NB4 (cell line): ENCODE measurements at regions not wholly inside any gene's neighbourhood (a gene's known extent, or its start where the extent isn't known, plus 50 kb on each side); places are given as distances from the start of the nearest gene placed in this dataset.
A peak's percentile ranks its signal among the peaks of the same experiment; 100 is the strongest.
"Not testable (repeated sequence)": the region's sequence is repeated elsewhere in the genome, so short reads cannot be mapped to it uniquely, and the experiment has no call there.

ENCODE experiments used
- DNase-seq: peaks from one replicate; pipeline ENCODE4 v3.0.0; 2010; ENCODE audit warnings: low read depth
- H3K4me3 ChIP-seq: one replicate; pipeline ENCODE4 v1.5.1; 2011; ENCODE audit warnings: mild to moderate bottlenecking, low read depth, low read length, moderate library complexity
- MYC ChIP-seq: IDR thresholded peaks from 2 replicates; pipeline ENCODE4 v1.6.1; 2011; ENCODE audit warnings: low read depth, low read length
- POLR2A ChIP-seq: IDR thresholded peaks from 2 replicates; pipeline ENCODE4 v1.6.1; 2011; ENCODE audit warnings: mild to moderate bottlenecking; ENCODE audit not compliant: insufficient read length; ENCODE audit errors: extremely low read depth
- TF ChIP-seq, protein P1 (sequence below): IDR thresholded peaks from 2 replicates; pipeline ENCODE4 v1.6.1; 2011; ENCODE audit warnings: low read depth, low read length
- TF ChIP-seq, protein P2 (sequence below): IDR thresholded peaks from one replicate; pipeline ENCODE4 v1.5.1; 2012; ENCODE audit warnings: low read depth, low read length

DNA sequence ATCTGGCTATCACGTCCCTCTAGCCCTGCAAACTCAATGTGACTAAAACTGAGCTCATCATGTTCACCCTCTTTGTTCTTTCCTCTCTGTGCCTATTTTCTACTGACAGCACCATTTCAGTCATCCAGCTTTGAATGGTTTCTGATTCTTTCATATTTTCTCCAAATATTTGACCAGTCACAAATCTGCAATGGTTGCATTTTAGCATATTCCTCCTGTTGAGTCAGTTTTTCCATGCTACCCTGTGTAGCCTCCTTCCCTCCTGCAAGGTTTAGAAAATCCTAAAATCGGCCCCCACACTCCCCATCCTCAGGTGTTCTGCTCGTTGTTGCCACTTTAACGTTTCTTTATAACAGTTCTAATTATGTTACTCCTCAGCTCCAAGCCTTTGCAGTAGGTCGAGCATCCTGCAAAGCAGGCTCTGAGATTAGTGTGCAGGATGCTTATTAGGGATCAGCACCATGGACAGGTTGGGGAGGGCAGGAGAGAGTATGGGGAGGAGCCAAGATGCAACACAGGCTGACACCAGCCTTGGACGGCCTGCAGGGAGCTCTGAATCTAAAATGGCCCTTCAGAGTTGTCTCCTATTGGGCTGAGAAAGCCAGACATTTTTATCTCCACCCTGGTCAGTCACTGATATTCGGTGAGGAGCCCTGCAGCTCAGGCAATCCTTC, 531.0 kb upstream of the COBL start:
- no peak overlapping the region for H3K4me3 ChIP-seq
- peak; percentile 11 for DNase-seq

DNA sequence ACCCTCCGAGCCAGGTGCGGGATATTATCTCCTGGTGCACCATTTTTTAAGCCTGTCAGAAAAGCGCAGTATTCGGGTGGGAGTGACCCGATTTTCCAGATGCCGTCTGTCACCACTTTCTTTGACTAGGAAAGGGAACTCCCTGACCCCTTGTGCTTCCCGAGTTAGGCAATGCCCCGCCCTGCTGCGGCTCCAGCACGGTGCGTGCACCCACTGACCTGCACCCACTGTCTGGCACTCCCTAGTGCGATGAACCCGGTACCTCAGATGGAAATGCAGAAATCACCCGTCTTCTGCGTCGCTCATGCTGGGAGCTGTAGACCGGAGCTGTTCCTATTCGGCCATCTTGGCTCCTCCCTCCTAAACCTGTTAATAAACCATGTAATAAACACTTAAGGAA, 522.5 kb upstream of the COBL start:
- DNase-seq, H3K4me3 ChIP-seq: not testable (repeated sequence)

More for the DNA sequence above, 531.0 kb upstream of the COBL start:
- TF ChIP-seq, protein P1, sequence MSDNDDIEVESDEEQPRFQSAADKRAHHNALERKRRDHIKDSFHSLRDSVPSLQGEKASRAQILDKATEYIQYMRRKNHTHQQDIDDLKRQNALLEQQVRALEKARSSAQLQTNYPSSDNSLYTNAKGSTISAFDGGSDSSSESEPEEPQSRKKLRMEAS = no peak
- TF ChIP-seq MYC (no peak), POLR2A (no peak)
- TF ChIP-seq, protein P2, sequence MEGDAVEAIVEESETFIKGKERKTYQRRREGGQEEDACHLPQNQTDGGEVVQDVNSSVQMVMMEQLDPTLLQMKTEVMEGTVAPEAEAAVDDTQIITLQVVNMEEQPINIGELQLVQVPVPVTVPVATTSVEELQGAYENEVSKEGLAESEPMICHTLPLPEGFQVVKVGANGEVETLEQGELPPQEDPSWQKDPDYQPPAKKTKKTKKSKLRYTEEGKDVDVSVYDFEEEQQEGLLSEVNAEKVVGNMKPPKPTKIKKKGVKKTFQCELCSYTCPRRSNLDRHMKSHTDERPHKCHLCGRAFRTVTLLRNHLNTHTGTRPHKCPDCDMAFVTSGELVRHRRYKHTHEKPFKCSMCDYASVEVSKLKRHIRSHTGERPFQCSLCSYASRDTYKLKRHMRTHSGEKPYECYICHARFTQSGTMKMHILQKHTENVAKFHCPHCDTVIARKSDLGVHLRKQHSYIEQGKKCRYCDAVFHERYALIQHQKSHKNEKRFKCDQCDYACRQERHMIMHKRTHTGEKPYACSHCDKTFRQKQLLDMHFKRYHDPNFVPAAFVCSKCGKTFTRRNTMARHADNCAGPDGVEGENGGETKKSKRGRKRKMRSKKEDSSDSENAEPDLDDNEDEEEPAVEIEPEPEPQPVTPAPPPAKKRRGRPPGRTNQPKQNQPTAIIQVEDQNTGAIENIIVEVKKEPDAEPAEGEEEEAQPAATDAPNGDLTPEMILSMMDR = no peak

DNA sequence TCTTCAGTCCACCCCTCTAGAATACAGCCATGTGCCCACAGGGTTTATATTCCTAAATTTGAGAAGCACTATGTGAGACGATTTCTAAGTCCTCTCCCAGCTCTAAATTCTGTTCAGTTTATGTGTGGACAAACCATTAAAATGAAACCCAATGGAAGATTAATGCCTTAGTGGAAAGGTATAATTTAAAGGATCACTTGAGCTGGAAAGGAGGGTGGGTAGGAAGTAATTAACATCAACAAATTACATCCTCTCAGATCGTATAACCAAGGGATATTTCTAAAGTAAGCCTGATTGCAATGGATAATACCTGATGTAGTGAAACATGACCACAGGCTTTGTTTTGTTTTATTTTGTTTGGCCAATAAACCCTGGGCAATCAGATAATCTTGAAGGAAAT, 511.0 kb upstream of the COBL start:
- no peak for TF ChIP-seq MYC
- no peak for TF ChIP-seq POLR2A
- TF ChIP-seq, protein P2 = no peak
- TF ChIP-seq, protein P1 = no peak
- no peak overlapping the region for H3K4me3 ChIP-seq
- DNase-seq = no peak

DNA sequence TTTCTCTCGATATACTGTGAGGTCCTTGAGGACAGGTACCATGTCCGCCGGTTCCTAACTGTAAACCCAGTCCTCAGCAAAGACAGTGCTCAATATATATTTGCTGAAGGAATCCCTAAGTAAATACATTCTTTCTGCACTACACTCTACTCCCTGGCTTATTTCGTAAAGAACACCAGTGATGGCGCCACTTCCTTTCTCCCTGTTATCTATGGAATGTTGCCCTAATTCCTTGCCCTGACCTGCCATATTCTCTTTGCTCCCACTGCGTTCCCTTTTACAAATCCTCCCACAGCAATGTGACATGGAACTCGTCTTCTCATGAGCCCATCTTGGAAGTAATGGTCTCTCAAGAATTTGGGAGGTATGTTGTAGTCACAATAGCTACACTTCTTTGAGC, 507.4 kb upstream of the COBL start:
- TF ChIP-seq POLR2A (no peak), MYC (no peak)
- TF ChIP-seq, protein P2 = no peak
- TF ChIP-seq, protein P1 = no peak
- DNase-seq = no peak
- H3K4me3 ChIP-seq = no peak overlapping the region

DNA sequence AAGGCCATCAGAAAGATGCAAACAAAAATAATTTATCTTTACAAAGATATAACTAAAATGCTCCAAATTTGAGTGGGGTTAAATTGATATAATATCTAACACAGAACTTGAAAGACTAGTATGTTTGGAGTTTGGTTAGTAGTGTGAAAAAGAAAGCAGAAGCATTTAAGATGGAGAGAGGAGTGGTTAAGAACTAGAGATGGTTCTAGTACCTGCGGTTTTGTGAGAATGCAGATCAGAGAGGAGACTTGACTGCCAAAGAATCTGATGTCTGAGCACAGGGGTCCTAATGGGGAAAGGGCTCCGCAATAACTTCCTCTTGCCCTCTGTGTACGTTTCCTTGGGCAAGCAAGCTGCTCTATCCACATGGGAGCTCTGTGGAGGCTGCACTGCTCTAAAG, 506.8 kb upstream of the COBL start:
- no peak for DNase-seq

DNA sequence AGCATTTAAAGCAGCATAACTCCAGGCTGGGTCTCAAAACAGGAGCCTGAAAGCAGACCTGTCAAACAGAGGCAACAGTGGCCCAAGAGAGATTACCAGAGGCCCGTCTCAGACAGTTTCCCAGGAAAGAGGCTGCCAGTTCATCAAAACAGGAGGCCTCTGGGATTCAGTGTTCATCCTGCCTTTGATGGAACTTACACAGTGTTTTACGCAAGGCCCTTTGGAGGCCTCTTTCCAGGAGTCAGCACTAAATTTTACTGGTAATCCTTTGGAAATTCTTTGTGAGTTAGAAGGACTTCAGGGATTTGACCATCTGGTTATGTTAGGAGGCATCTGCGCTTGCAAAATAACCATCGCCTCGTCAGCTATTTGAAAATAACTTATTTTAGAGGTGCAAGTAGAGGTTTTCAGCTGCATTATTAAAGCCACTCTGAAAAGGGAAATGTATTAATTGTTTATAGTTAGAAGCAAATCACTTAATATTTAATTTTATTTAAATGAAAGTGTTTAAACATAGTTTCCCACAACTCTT, 501.2 kb upstream of the COBL start:
- no peak overlapping the region for H3K4me3 ChIP-seq
- TF ChIP-seq, protein P1 = no peak
- TF ChIP-seq POLR2A (no peak), MYC (no peak)
- TF ChIP-seq, protein P2 = no peak
- DNase-seq = no peak

More for the DNA sequence above, 506.8 kb upstream of the COBL start:
- TF ChIP-seq POLR2A (no peak), MYC (no peak)
- TF ChIP-seq, protein P1 = no peak
- TF ChIP-seq, protein P2 = no peak
- no peak overlapping the region for H3K4me3 ChIP-seq

DNA sequence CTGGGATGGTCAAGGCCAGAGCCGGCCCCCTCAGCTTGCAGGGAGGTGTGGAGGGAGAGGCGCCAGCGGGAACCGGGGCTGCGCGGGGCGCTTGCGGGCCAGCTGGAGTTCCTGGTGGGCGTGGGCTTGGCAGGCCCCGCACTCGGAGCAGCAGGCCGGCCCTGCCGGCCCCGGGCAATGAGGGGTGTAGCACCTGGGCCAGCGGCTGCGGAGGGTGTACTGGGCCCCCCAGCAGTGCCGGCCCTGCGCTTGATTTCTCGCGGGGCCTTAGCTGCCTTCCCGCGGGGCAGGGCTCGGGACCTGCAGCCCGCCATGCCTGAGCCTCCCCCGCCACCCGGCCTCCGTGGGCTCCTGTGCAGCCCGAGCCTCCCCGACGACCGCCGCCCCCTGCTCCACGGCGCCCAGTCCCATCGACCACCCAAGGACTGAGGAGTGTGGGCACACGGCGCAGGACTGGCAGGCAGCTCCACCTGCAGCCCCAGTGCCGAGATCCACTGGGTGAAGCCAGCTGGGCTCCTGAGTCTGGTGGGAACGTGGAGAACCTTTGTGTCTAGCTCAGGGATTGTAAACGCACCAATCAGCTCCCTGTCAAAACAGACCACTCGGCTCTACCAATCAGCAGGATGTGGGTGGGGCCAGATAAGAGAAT, 489.3 kb upstream of the COBL start:
- DNase-seq, H3K4me3 ChIP-seq: not testable (repeated sequence)
